PC-3 (cell line): ENCODE measurements at regions not wholly inside any gene's neighbourhood (a gene's known extent, or its start where the extent isn't known, plus 50 kb on each side); places are given as distances from the start of the nearest gene placed in this dataset.

Experiments
- ATAC-seq: fragments of 200-7000 bp; cut with Tn5 transposase; 2 replicates; pipeline ENCODE4 v1.9.1; 2020; ENCODE audit warnings: mild to moderate bottlenecking, moderate library complexity
- BruUV-seq: library from RNA; stranded (reverse); fragments of 400-500 nt; replicated peaks from 2 replicates; lab custom pipeline; 2021; lab: Mats Ljungman, UMichigan
- CTCF ChIA-PET: fragments of 300-600 bp; sonication (Branson Sonifier 250); formaldehyde crosslinking; loops from one replicate; lab custom pipeline; 2022; ENCODE audit warnings: antibody characterized with exemption; lab: Charles Lee
- POLR2A ChIA-PET: fragments of 300-600 bp; sonication (Branson Sonifier 250); formaldehyde crosslinking; loops from one replicate; lab custom pipeline; 2022; ENCODE audit warnings: antibody characterized with exemption; ENCODE audit not compliant: unreplicated experiment; lab: Charles Lee
- DNase-seq: peaks from one replicate; pipeline ENCODE4 v3.0.0-alpha.2; 2015
- H2AFZ ChIP-seq: fragments of 300-600 bp; sonication (generic); 2 replicates; pipeline ENCODE4 v1.6.0; 2016; ENCODE audit warnings: antibody characterized with exemption, low read length
- H3F3A ChIP-seq: fragments of 300-600 bp; sonication (generic); one replicate; pipeline ENCODE4 v1.6.0; 2017; ENCODE audit warnings: antibody characterized with exemption, low read length, control low read depth, mild to moderate bottlenecking; ENCODE audit not compliant: unreplicated experiment
- H3K27ac ChIP-seq: fragments of 300-600 bp; sonication (generic); 2 replicates; pipeline ENCODE4 v1.5.1; 2016; ENCODE audit warnings: mild to moderate bottlenecking, low read length
- H3K27me3 ChIP-seq: fragments of 300-600 bp; sonication (generic); 2 replicates; pipeline ENCODE4 v1.6.1; 2016; ENCODE audit warnings: low read length, mixed read lengths
- H3K36me3 ChIP-seq: fragments of 300-600 bp; sonication (generic); 2 replicates; pipeline ENCODE4 v1.6.1; 2016; ENCODE audit warnings: low read depth, mixed run types, low read length, mixed read lengths
- H3K4me1 ChIP-seq: fragments of 300-600 bp; sonication (generic); 2 replicates; pipeline ENCODE4 v1.5.1; 2016; ENCODE audit warnings: low read length; ENCODE audit not compliant: insufficient read depth
- H3K4me2 ChIP-seq: fragments of 300-600 bp; sonication (generic); 2 replicates; pipeline ENCODE4 v1.6.0; 2016; ENCODE audit warnings: low read length
- H3K4me3 ChIP-seq: fragments of 300-600 bp; sonication (generic); 2 replicates; pipeline ENCODE4 v1.5.1; 2016; ENCODE audit warnings: mild to moderate bottlenecking, low read length, mixed read lengths
- H3K79me2 ChIP-seq: fragments of 300-600 bp; sonication (generic); 2 replicates; pipeline ENCODE4 v1.6.1; 2017; ENCODE audit warnings: low read length, mixed read lengths
- H3K9ac ChIP-seq: fragments of 300-600 bp; sonication (generic); 2 replicates; pipeline ENCODE4 v1.6.0; 2016; ENCODE audit warnings: mild to moderate bottlenecking, low read length
- H3K9me2 ChIP-seq: fragments of 300-600 bp; sonication (generic); replicated peaks from 2 replicates; pipeline ENCODE4 v1.6.1; 2016; ENCODE audit warnings: mixed run types, low read length, mixed read lengths
- H3K9me3 ChIP-seq: fragments of 300-600 bp; sonication (generic); 2 replicates; pipeline ENCODE4 v1.6.1; 2016; ENCODE audit warnings: low read length, mixed read lengths
- H4K20me1 ChIP-seq: fragments of 300-600 bp; sonication (generic); 2 replicates; pipeline ENCODE4 v1.6.1; 2016; ENCODE audit warnings: low read length, mixed read lengths
- EZH2 ChIP-seq: fragments of 300-600 bp; sonication (generic); IDR thresholded peaks from one replicate; pipeline ENCODE4 v1.6.1; 2017; ENCODE audit warnings: antibody characterized with exemption, mild to moderate bottlenecking, low read length; ENCODE audit not compliant: unreplicated experiment
- EZH2phosphoT487 ChIP-seq: fragments of 300-600 bp; sonication (generic); IDR thresholded peaks from 2 replicates; pipeline ENCODE4 v1.6.1; 2018; ENCODE audit warnings: mild to moderate bottlenecking, antibody characterized with exemption, low read length, borderline replicate concordance
- intact Hi-C: fragments of 100-400 bp; cut with micrococcal nuclease; formaldehyde crosslinking; loops from 2 replicates; pipeline ENCODE4 v1.9.0; 2023
- TF ChIP-seq, protein P1 (sequence below): fragments of 300-600 bp; sonication (generic); conservative IDR thresholded peaks from 2 replicates; pipeline ENCODE4 v1.5.1; 2017; ENCODE audit warnings: antibody characterized with exemption, low read depth, mild to moderate bottlenecking, low read length

DNA sequence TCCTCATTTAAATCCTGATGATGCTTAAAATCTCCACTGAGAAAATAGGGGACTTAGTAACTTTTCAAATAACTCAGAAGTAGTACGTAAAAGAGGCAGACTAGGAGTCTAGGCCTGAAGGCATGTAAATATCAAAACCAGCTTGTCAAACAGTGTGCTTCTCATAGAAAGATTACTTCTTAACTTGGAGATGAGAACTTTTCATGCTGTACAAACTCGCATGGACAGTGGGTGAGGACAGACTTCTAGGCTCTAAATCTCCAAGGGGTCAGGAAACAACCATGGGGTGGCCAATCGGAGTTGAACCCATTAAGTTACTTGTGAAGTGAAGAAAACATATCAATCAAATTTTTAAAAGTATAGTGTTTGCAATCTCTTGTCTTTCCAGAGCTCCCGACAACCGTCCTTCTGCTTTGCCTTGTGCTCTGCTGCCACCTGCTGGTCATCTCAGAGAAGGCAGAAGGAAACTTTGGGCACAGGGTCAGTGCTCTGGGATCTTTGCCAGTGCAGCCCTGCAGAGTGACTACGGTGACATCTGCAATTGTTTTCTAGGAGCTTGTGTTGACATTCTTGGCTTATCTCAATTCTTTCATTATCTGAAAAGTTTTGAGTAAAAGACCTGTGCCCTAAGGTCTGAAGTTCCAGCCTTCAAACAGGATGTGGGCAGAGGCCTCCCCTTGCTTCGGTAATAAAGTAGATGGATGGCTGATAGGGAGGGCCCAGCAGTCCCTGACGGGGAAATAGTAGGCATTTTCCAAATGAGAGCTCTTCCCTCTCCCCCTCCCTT lies 105.1 kb upstream of the PDE4B start:
- ChIA-PET POLR2A (interaction anchor here (0.7 kb wide), 1 partner anchor 472 kb away, joined by 4 read pairs; no protein-coding TSS in a partner anchor), CTCF (interaction anchor here (0.5 to 1.0 kb wide), 7 partner anchors 84 to 667 kb away, joined by 3 to 9 read pairs (median 3); no protein-coding TSS in a partner anchor)
- peak; percentile 83 for DNase-seq
- H3K36me3 ChIP-seq: no peaks in the 10 kb centered on the region
- no peaks in the 10 kb centered on the region for H3K9me3 ChIP-seq
- no peaks in the 10 kb centered on the region for H3F3A ChIP-seq
- peak; percentile 89 for ATAC-seq
- intact Hi-C loops: loop anchor here (1.0 to 5.0 kb wide), 5 partner anchors 255 to 1001 kb away; no protein-coding TSS in a partner anchor
- BruUV-seq: no TSS peak
- no peaks in the 10 kb centered on the region for H4K20me1 ChIP-seq
- peaks cover 26% of the 10 kb centered on the region; the same call in 1 of the 2 replicates for H3K27me3 ChIP-seq
- no peaks in the 10 kb centered on the region for H3K4me1 ChIP-seq
- no peak overlapping the region for H3K27ac ChIP-seq
- peak overlapping the region; percentile 18; the same call in 1 of the 2 replicates for H3K4me2 ChIP-seq
- H3K9me2 ChIP-seq: no peaks in the 10 kb centered on the region
- H3K4me3 ChIP-seq: no peak overlapping the region
- H3K9ac ChIP-seq: no peak overlapping the region
- TF ChIP-seq, protein P1, sequence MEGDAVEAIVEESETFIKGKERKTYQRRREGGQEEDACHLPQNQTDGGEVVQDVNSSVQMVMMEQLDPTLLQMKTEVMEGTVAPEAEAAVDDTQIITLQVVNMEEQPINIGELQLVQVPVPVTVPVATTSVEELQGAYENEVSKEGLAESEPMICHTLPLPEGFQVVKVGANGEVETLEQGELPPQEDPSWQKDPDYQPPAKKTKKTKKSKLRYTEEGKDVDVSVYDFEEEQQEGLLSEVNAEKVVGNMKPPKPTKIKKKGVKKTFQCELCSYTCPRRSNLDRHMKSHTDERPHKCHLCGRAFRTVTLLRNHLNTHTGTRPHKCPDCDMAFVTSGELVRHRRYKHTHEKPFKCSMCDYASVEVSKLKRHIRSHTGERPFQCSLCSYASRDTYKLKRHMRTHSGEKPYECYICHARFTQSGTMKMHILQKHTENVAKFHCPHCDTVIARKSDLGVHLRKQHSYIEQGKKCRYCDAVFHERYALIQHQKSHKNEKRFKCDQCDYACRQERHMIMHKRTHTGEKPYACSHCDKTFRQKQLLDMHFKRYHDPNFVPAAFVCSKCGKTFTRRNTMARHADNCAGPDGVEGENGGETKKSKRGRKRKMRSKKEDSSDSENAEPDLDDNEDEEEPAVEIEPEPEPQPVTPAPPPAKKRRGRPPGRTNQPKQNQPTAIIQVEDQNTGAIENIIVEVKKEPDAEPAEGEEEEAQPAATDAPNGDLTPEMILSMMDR: peak; percentile 90
- no peak for TF ChIP-seq EZH2
- H3K79me2 ChIP-seq: no peaks in the 10 kb centered on the region
- H2AFZ ChIP-seq: peak overlapping the region; percentile 40; the same call in 1 of the 2 replicates

DNA sequence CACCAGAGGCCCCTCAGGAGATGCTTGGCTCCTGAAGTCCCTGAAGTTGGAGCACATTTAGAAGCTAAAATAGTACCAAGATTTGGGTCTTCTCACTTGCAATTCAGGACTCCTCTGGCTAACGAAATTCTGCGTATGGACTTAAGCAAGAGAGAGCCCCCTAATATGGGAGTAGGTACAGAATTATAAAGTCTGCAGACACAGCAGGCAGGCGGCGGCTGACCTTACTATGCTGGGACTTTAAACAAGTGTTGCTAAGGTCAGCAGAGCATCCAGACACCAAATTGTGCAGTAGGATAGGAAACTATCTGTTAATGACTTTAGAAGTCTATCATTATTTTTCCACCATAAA lies 104.5 kb upstream of the PDE4B start:
- POLR2A ChIA-PET: no interaction called here
- 0 out of 2 replicates have a peak overlapping the region, but pooled peaks have one; percentile 16 for H3K4me2 ChIP-seq
- H3K36me3 ChIP-seq: no peaks in the 10 kb centered on the region
- no peak overlapping the region for H3K4me3 ChIP-seq
- H3K79me2 ChIP-seq: no peaks in the 10 kb centered on the region
- H3F3A ChIP-seq: no peaks in the 10 kb centered on the region
- no TSS peak for BruUV-seq
- H3K9me3 ChIP-seq: no peaks in the 10 kb centered on the region
- intact Hi-C loops: loop anchor here (5.0 kb wide), 1 partner anchor 256 kb away; no protein-coding TSS in a partner anchor
- H3K4me1 ChIP-seq: no peaks in the 10 kb centered on the region
- no peak overlapping the region for H2AFZ ChIP-seq
- no peak overlapping the region for H3K9ac ChIP-seq
- H3K9me2 ChIP-seq: no peaks in the 10 kb centered on the region
- no peak for DNase-seq
- TF ChIP-seq, protein P1: no peak
- TF ChIP-seq EZH2 (no peak), EZH2phosphoT487 (no peak)
- H3K27me3 ChIP-seq: peaks cover 32% of the 10 kb centered on the region; the same call in 1 of the 2 replicates
- no peaks in the 10 kb centered on the region for H4K20me1 ChIP-seq
- ATAC-seq: no peak
- CTCF ChIA-PET: interaction anchor here (1.0 kb wide), 3 partner anchors 257 to 667 kb away, joined by 3 to 5 read pairs (median 5); no protein-coding TSS in a partner anchor
- no peak overlapping the region for H3K27ac ChIP-seq
